ENCODE measurements at regions not wholly inside any gene's neighbourhood (a gene's known extent, or its start where the extent isn't known, plus 50 kb on each side); places are given as distances from the start of the nearest gene placed in this dataset.

- no peak for DNase-seq
Measured at GRCh38 chr18:39825485-39826150, 2129.4 kb upstream of the PIK3C3 start.

DNA sequence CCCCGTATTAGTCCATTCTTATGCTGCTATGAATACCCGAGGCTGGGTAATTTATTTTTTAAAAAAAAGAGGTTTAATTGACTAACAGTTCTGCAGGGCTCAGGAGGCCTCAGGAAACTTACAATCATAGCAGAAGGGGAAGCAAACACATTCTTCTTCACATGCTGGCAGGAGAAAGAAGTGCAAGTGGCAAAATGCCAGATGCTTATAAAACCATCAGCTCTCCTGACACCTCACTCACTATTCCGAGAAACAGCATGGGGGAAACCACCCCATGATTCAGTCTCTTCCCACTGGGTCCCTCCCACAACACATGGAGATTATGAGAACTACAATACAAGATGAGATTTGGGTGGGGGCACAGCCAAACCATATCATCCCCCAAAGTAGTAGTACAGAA, 2148.5 kb upstream of the PIK3C3 start:
- DNase-seq, result no peak

- no peak for DNase-seq
Measured at GRCh38 chr18:39805218-39805617, 2149.8 kb upstream of the PIK3C3 start.

DNA sequence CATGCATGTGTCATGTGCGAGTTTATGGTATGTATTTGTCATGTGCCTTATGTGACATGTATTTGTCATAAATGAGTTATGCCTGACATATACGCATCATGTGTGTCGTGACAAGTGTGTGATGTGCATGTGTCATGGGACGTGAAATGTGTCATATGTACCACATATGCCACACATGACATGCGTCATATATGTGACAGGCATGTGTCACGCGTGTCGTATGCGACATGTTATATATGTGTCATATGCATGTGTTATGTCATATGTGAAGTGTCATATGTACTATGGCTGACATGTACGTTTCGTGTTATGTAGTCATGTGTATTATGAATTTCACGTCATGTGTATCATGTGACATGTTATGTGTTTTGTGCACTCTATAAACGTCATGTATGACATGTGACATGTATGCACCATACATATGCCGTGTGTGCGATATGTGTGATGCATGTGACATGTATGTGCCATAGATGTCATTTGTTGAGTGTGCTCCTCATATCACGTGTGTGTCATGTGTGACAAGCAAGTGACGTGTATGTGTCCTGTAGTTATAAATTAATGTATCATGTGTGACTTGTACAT, 2152.3 kb upstream of the PIK3C3 start:
- no peak for DNase-seq

DNA sequence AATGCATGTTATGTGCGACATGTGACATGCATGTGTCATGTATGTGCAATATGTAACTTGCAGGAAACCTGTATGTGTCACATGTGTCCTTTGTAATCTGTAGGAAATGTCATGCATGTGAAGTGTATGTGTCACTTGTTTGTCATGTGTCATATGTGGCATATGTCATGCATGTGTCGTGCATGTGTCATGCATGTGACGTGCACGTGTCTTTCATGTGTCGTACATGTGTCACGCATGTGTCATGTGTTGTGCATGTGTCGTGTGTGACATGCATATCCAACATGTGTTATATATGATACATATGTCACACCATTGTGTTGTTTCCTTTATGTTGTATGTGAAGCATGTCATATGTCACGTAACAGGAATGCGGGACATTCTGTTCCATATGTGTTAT, 2153.2 kb upstream of the PIK3C3 start:
- DNase-seq, result no peak

- DNase-seq, result no peak
Measured at GRCh38 chr18:39801010-39801409, 2154.0 kb upstream of the PIK3C3 start.

DNA sequence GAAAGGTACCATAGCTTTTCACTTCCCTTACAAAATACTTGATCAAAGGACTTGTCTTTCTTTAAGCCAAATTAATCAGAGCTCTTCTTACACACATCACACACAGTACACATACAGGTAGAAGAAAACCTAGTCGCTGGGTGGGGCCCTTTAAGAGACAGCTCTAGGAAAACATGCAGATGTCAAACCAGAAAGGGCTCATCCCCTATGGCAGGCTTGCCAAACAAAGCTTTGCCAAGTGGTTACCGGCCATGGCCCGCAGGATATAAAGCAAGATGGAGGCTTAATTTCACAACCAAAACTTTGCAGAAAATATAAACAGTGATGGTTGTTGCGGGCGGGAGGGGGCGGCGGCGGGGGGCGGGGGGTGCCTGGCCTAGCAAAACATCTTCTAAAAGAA, 2156.0 kb upstream of the PIK3C3 start:
- DNase-seq, result no peak

GRCh38 chr18:39796393-39796792, 2158.6 kb upstream of the PIK3C3 start:
- DNase-seq, result no peak

- DNase-seq, result no peak
Measured at GRCh38 chr18:39795350-39795749, 2159.7 kb upstream of the PIK3C3 start.

GRCh38 chr18:39793609-39794008, 2161.4 kb upstream of the PIK3C3 start:
- no peak for DNase-seq

- no peak for DNase-seq
Measured at GRCh38 chr18:39788383-39788782, 2166.7 kb upstream of the PIK3C3 start.

DNA sequence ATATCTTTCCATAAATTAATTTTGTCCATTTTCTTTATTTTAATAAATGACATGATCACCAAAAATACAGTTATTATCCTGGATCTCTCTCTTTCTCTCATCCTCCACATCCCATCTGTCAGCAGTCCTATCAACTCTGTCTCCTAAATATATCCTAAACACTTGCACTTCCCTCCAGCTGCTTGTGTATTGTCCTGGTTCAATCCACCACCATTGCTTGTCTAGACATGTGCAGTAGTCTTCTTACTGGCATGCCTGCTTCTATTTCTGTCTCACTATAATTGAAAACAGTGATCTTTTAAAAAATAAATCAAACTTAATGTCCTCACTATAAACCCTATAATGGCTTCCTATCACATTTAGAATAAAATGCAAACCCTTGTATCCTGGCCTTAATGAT, 2168.6 kb upstream of the PIK3C3 start:
- no peak for DNase-seq

DNA sequence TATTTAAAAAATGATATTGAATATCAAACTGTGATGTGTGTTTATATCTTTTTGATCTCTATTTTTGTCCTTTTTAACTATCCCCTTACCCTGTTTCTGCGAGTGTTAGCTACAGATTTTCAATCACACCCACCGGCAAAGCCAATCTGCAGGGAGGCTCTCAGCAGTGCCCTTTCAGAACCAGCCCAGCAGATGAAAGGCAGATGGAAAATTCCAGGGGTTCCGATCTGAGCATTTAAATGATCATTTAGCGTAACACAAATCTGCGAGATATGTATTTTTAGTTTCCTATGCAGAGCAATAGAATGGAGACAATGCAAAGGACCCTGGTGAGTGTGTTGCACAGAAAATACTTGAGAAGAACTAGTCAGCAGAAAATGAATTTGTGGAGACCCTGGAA, 2170.5 kb upstream of the PIK3C3 start:
- no peak for DNase-seq

DNA sequence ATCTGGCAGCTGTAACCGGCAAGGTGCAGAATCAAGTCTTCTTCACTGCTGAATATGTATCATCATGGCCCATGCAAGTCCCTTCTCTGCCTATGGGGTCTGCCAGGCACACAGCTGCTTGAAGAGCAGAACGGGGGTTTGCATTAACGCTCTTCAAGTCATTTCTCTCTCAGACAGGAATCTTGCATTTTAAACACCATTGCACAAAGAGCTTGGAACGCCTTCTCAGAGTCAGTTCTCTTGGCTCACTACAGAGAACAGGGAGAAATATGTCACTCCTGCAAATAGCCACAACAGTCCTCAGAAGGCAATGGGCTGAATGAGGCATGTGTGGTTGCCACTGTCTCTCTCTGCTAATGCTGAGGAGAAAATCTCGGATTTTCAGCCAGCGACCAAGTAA, 2173.5 kb upstream of the PIK3C3 start:
- DNase-seq, result no peak

- DNase-seq, result no peak
Measured at GRCh38 chr18:39780774-39781173, 2174.3 kb upstream of the PIK3C3 start.

DNA sequence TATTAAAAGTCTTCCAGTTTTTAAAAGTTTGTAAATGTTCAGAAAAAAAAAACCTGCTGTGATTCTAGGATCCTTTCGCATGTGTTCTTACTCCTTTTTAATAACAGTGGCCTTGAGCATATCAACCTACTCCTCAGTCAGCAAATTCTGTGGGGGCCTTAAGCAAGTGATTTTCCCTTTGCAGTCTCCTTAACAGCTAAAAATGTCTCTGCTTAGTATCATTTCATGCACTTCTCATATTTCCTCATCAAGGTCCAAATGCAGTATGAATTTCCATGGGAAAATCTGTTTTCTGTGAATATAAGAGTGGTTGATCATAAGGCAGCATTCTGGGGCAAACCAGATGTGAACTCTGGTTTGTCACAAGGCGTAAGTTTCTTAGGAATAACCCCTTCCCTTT, 2175.1 kb upstream of the PIK3C3 start:
- no peak for DNase-seq

DNA sequence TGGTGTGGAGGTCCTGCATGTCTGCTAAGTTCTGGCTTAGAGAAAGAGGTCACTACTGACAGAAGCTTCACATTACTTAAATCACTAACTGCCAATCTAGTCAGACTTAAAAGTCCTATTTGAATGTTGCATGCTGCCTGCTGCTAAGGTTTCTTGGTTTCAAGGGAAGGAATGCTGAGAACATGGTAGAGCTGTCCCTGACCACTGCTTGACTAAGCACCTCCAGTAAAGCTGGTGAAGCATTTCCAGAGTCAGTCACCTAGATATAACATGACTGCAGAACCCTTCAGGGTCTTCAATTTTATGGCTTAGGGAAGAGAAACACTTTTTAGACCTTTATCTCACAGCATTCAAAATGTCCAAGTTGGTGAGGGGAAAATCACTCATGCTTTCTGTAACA, 2178.3 kb upstream of the PIK3C3 start:
- DNase-seq, result no peak

- DNase-seq, result no peak
Measured at GRCh38 chr18:39774957-39775598, 2180.0 kb upstream of the PIK3C3 start.

DNA sequence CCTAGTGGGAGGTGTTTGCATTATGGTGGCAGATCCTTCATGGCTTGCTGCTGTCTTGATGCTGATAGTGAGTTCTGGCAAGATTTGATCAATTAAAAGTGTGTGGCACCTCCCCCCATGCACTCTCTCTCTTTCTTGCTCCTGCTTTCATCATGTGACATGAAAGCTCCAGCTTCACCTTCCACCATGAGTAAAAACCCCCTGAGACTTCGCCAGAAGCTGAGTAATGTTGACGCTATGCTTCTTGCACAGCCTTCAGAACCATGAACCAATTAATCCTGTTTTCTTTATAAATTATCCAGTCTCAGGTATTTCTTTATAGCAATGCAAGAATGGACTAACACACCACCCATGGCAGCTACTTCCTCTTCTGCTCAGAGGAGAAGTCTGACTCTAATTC, 2181.4 kb upstream of the PIK3C3 start:
- DNase-seq, result no peak

GRCh38 chr18:39772155-39772919, 2182.7 kb upstream of the PIK3C3 start:
- no peak for DNase-seq

- DNase-seq, result no peak
Measured at GRCh38 chr18:39770399-39770798, 2184.6 kb upstream of the PIK3C3 start.

GRCh38 chr18:39764873-39765272, 2190.2 kb upstream of the PIK3C3 start:
- no peak for DNase-seq

DNA sequence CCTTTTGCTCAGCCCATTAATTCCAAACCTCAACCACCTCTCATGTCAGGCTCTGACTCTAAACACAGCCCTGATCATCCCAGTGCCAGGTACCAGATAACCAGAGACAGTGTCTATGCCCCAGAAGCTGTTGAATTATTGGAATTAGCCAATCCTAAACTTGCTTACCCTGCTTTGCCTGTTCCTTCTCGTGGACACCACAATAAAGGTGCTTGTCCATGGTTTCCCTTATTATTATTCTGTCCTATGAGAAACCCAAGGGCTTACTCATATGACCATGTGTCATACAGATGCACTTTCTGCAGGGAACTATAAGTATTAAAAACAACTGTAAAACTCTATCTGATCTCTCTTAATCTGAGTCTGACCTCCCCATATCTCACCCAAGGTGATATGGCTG, 2193.8 kb upstream of the PIK3C3 start:
- DNase-seq, result no peak

GRCh38 chr18:39759926-39760325, 2194.3 kb upstream of the CELF4 start:
- no peak for DNase-seq
